ENCODE measurements at regions not wholly inside any gene's neighbourhood (a gene's known extent, or its start where the extent isn't known, plus 50 kb on each side); places are given as distances from the start of the nearest gene placed in this dataset.

- DNase-seq (ENCODE audit: low read depth) = peak; percentile 26
Measured at GRCh38 chr2:10498525-10499274, 50.6 kb upstream of the ODC1 start.
